Amniotic stem cell (primary cell): ENCODE measurements at regions not wholly inside any gene's neighbourhood (a gene's known extent, or its start where the extent isn't known, plus 50 kb on each side); places are given as distances from the start of the nearest gene placed in this dataset.
"Not testable (repeated sequence)": the region's sequence is repeated elsewhere in the genome, so short reads cannot be mapped to it uniquely, and the experiment has no call there.

Experiments used
- DNase-seq: peaks from one replicate; lab custom pipeline; 2025; lab: John Stamatoyannopoulos, UW

GRCh38 chr4:92234393-92235176 lies 69.2 kb upstream of the GRID2 start:
- peak; percentile 89 for DNase-seq

GRCh38 chr4:92235731-92236130 lies 68.0 kb upstream of the GRID2 start:
- DNase-seq: no peak

- DNase-seq: peak; percentile 6
Observed at GRCh38 chr4:92236877-92237276, 66.9 kb upstream of the GRID2 start.

- no peak for DNase-seq
Observed at GRCh38 chr4:92237559-92237958, 66.2 kb upstream of the GRID2 start.

GRCh38 chr4:92241094-92241493 lies 62.7 kb upstream of the GRID2 start:
- DNase-seq: no peak

- no peak for DNase-seq
Observed at GRCh38 chr4:92246384-92246783, 57.4 kb upstream of the GRID2 start.

GRCh38 chr4:92249541-92249940 lies 54.2 kb upstream of the GRID2 start:
- no peak for DNase-seq

- DNase-seq: no peak
Observed at GRCh38 chr4:92251711-92252110, 52.1 kb upstream of the GRID2 start.

- not testable (repeated sequence) for DNase-seq
Observed at GRCh38 chr4:92252358-92252757, 51.4 kb upstream of the GRID2 start.

GRCh38 chr4:92252846-92253245 lies 50.9 kb upstream of the GRID2 start:
- no peak for DNase-seq

GRCh38 chr4:92253550-92253949 lies 50.2 kb upstream of the GRID2 start:
- DNase-seq: no peak
